GM19328 (cell line): ENCODE measurements at regions not wholly inside any gene's neighbourhood (a gene's known extent, or its start where the extent isn't known, plus 50 kb on each side); places are given as distances from the start of the nearest gene placed in this dataset.

Experiments
- ATAC-seq: cut with Tn5 transposase; IDR thresholded peaks from one replicate; pipeline ENCODE4 v1.9.1; 2021; ENCODE audit warnings: mild to moderate bottlenecking, moderate library complexity; ENCODE audit not compliant: unreplicated experiment

GRCh38 chr11:59302991-59303390, 55.7 kb upstream of the OR5AN1 start:
- no peak for ATAC-seq

- no peak for ATAC-seq
These were observed 63.3 kb upstream of the OR5AN1 start for GRCh38 chr11:59295435-59295834.

GRCh38 chr11:59292611-59293010, 66.1 kb upstream of the OR5AN1 start:
- no peak for ATAC-seq

DNA sequence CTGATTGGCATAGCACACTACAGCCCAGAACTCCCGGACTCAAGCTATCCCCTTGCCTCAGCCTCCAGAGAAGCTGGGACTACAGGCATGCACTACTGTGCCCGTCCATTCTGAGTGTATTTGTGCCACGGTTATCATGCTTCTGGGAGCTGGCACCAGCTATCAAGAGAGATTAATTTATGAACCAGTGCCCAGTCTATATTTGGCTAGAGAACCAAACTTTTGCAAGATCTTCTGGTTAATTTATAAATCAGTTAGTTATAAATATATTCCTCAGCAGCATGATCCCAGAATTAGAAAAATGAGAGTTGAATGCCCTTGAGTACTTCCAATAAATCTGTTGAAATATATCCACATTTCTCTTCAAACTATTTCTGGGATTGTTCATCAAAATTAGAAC, 67.5 kb upstream of the OR5AN1 start:
- ATAC-seq, result no peak

- ATAC-seq, result no peak
These were observed 69.1 kb upstream of the OR5AN1 start for GRCh38 chr11:59289356-59290181.

GRCh38 chr11:59285716-59286260, 72.9 kb upstream of the OR5AN1 start:
- no peak for ATAC-seq

DNA sequence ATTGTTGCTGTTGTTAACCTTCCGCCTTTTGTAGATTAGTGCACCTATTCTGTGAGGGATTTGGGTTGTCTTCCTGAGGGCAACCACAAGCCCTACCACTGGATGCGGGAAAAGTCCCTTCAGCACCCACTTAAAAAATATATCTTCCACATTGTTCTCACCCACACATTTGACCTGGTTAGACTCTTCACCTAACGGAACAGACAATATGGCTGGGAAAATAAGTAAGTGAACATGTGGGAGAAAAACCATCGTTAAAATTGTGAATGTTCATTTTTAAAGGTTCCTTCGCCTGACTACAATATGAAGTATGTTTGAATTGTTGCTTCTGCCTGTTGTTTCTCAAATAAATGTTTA, 72.0 kb upstream of the MPEG1 start:
- ATAC-seq, result no peak

GRCh38 chr11:59283825-59284772, 71.4 kb upstream of the MPEG1 start:
- ATAC-seq, result peak; percentile 52

- no peak for ATAC-seq
These were observed 70.6 kb upstream of the MPEG1 start for GRCh38 chr11:59283311-59283710.

DNA sequence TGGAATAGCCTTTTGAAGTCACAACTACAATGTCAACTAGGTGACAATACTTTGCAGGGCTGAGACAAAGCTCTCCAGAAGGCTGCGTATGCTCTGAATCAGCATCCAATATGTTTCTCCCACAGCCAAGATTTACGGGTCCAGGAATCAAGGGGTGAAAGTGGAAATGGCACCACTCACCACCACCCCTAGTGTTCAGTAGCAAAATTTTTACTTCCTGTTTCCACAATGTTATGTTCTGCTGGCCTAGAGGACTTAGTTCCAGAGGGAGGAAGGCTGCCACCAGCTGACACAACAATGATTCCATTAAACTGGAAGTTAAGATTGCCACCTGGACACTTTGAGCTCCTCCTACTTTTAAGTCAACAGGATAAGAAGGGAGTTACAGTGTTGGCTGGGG, 68.5 kb upstream of the MPEG1 start:
- no peak for ATAC-seq

DNA sequence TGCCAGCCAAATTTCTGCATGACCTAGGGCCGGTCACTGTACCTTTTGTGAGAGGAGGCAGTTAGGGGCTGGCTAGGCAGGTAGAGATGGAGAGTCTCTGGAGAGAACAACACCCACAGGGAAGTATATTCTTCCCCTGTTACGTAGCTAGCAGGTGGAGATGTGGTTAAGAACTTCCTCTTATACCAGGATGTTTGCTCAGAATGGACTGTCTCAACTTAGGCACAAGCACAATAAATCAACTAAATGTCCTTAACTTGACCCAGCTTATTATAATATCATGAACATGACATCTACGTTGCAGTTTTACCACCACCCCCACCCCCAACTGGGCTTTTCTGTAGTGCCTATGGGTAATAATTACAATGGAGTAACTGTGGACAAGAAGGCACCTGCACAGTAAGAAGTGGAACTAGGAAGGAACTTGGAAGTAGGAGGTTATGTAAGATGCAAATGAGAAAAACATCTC, 60.7 kb upstream of the MPEG1 start:
- ATAC-seq, result peak; percentile 88

DNA sequence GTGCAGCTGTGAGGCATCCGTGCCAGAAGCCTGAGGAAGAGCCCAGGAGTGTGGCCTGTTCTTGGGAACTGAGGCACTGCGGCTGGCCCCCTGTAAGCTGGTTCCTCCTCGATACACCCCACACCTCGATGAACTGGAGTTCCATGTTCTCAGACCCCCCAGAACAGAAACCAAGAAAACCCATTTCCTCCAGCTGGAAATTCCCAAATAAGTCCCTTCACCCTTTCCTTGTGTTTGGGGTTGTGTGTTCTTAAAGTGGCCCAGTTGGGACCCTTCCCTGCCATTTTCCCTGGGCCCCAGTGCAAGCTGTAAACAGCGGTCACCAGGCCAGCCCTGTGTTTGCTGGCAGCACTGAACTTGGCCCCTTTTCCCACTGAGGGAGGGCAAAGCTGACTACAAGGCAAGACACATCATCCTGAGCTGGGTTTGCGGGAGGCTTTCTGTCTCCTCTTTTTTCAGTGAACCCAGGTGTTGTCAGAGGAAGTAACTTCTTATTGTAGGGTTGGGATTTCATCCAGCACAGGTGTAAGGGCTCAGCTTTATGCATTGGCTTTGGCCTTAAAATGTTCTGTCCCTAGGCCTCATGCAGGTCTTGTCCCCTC, 60.1 kb upstream of the MPEG1 start:
- no peak for ATAC-seq

DNA sequence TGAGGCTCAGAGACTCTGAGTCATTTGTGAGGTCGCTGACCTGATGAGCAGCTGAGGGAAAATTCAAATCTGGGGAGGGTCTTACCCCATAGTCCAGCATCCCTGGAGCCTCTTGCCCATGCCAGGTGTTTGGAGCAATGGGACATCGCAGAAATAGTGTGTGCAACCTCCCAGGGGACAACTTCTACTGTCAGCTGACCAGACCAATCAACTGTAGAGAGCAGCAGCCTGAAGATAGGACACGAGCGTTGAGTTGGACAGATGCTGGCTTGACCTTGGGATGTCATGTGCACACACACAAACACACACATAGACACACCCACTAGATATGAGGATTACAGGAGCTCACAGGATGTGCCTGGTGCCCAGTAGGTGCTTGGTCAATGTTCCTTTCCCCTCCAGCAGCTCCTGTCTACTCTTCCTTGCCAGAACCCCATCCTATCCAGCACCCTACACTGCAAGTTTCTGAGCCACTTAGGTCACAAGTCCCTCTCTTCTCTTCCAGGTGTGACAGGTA, 59.1 kb upstream of the MPEG1 start:
- ATAC-seq, result no peak

DNA sequence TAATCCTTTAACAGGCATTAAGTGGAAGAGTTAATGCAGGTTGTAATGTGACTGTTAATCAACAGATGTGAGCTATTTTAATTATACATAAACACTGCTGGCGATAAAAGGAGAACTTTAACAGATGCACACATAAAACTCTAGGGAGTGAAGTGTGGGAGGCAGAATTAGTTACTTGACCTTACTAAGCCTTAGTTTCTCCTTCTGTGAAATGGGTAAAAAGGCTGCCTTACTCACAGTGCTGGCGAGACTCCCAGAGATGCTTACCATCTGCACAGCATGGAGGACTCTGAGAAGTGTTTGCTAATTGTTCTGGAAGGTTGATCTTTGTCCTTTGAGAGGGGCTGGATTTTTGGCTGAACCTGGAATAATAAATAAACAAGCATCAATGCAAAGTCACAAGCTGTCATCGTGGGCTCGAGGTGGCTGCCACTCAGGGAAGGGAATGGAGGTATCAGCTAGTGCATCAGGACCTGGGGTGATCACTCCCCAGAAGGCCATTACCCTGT, 58.6 kb upstream of the MPEG1 start:
- no peak for ATAC-seq

DNA sequence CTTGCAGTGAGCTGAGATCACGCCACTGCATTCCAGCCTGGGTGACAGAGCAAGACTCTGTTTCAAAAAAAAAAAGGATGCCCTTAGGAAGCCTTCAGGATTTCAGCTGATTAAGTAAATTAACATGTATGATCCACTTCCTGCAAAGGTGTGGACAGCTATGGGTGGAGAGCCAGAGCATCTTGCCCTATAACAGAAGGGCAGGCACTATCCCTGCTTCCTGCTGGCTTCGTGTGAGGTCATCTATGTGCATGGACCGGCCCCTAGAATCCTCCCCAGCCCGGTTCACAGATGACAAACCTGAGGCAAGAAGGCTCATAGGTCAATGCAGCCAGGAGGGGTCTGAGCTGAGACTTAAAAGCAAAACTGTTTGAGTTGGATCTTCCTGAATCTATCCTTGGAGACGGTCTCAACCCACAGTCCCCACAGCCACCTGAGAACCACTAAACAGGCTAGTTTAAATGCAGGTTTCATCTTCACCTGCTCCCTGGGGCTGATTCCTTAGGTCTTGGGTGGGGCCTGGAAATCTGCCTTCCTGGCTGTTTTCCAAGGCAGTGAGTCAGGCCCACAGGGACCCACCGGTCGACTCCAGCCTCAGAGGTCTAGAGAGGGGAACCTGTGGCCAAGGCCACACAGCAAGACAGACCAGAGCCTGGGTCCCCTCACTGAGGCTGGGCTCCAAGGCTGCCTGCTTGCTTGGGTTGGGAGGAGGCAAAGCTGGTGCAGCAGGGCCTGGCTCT, 55.2 kb upstream of the MPEG1 start:
- no peak for ATAC-seq

DNA sequence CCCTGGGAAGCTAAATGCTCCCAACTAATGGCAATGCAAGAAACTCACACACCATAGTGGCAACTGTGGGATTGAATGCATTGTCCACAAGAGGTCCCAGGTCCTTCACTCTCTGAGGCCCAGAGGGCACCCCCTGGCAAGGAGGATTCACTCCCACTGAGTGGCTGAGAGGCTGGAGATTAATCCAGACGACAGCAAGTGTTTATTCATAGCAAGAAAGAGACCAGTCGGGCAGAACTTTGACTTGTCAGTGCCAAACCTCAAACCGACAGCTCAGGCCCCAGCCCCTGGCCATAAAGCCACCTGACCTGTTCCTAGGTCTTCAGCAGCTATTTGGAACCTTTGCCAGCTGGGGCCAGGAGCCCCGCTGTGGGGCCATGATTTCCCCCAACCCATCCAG, 54.5 kb upstream of the MPEG1 start:
- peak; percentile 41 for ATAC-seq

- ATAC-seq, result no peak
These were observed 53.8 kb upstream of the MPEG1 start for GRCh38 chr11:59266491-59266890.

DNA sequence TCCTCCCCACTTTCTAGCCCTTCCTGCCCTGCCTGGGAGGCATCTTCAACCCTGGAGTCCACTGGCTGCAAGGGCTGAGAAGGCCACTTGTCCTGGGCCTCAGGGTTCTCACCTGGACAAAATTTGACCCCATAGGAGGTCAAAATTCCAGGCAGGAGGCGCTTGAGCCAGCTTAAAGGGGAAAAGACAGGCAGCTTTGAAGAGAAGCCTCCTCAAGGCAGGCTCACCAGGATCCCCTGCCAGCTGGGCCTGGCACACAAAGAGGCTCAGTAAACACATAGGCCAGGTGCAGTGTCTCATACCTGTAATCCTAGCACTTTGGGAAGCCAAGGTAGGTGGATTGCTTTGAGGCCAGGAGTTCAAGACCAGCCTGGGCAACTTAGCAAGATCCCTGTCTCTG, 53.0 kb upstream of the MPEG1 start:
- no peak for ATAC-seq

- no peak for ATAC-seq
These were observed 52.0 kb upstream of the MPEG1 start for GRCh38 chr11:59264736-59265135.
